Thyroid gland (tissue), 4 donors: ENCODE measurements at regions not wholly inside any gene's neighbourhood (a gene's known extent, or its start where the extent isn't known, plus 50 kb on each side); places are given as distances from the start of the nearest gene placed in this dataset.

Experiments
- CTCF ChIP-seq, 6 experiments: fragments of 200-600 bp in 3 of 6; fragments of 450-650 bp in 3 of 6; sonication (generic) in 3 of 6; IDR thresholded peaks; one replicate each; pipeline ENCODE4 v1.5.1; 2016 to 2019; ENCODE audit warnings: antibody characterized with exemption in 6 of 6, mild to moderate bottlenecking in 2 of 6, inconsistent platforms in 1 of 6, moderate library complexity in 1 of 6
- POLR2A ChIP-seq, 2 donors: fragments of 450-650 bp; IDR thresholded peaks; one replicate each; pipeline ENCODE4 v1.6.1; 2017; ENCODE audit warnings: antibody characterized with exemption in 2 of 2, mild to moderate bottlenecking in 2 of 2, moderate library complexity in 1 of 2

GRCh38 chr7:32316839-32317238, 173.3 kb downstream of the LSM5 start:
- TF ChIP-seq CTCF (IDR thresholded peaks at IDR 0.05) (no peak), POLR2A (IDR thresholded peaks at IDR 0.05) (no peak)
